ENCODE measurements at regions not wholly inside any gene's neighbourhood (a gene's known extent, or its start where the extent isn't known, plus 50 kb on each side); places are given as distances from the start of the nearest gene placed in this dataset.

GRCh38 chr16:27685807-27686206 lies 135.9 kb downstream of the KATNIP start:
- no peak for DNase-seq (ENCODE audit: low spot score)

GRCh38 chr16:27686926-27687325 lies 137.0 kb downstream of the KATNIP start:
- no peak for DNase-seq (ENCODE audit: low spot score)

- DNase-seq (ENCODE audit: low spot score), result no peak
These were observed 137.7 kb downstream of the KATNIP start for GRCh38 chr16:27687605-27688004.

GRCh38 chr16:27689711-27690110 lies 139.8 kb downstream of the KATNIP start:
- no peak for DNase-seq (ENCODE audit: low spot score)

GRCh38 chr16:27690608-27691007 lies 140.7 kb downstream of the KATNIP start:
- DNase-seq (ENCODE audit: low spot score), result no peak

- no peak for DNase-seq (ENCODE audit: low spot score)
These were observed 141.8 kb downstream of the KATNIP start for GRCh38 chr16:27691721-27692120.

GRCh38 chr16:27692576-27692975 lies 142.6 kb downstream of the KATNIP start:
- no peak for DNase-seq (ENCODE audit: low spot score)

- DNase-seq (ENCODE audit: low spot score), result no peak
These were observed 145.2 kb downstream of the KATNIP start for GRCh38 chr16:27695161-27695560.

GRCh38 chr16:27698266-27698665 lies 148.3 kb downstream of the KATNIP start:
- DNase-seq (ENCODE audit: low spot score), result no peak

- no peak for DNase-seq (ENCODE audit: low spot score)
These were observed 148.8 kb downstream of the KATNIP start for GRCh38 chr16:27698746-27699145.

- DNase-seq (ENCODE audit: low spot score), result no peak
These were observed 149.6 kb downstream of the KATNIP start for GRCh38 chr16:27699540-27699939.

- no peak for DNase-seq (ENCODE audit: low spot score)
These were observed 150.5 kb downstream of the KATNIP start for GRCh38 chr16:27700304-27700995.

- no peak for DNase-seq (ENCODE audit: low spot score)
These were observed 151.4 kb downstream of the KATNIP start for GRCh38 chr16:27701381-27701780.

GRCh38 chr16:27703121-27703520 lies 153.2 kb downstream of the KATNIP start:
- no peak for DNase-seq (ENCODE audit: low spot score)

GRCh38 chr16:27703545-27703944 lies 153.6 kb downstream of the KATNIP start:
- DNase-seq (ENCODE audit: low spot score), result no peak

GRCh38 chr16:27704252-27704651 lies 154.3 kb downstream of the KATNIP start:
- no peak for DNase-seq (ENCODE audit: low spot score)

GRCh38 chr16:27706156-27706865 lies 156.4 kb downstream of the KATNIP start:
- DNase-seq (ENCODE audit: low spot score), result no peak

- DNase-seq (ENCODE audit: low spot score), result no peak
These were observed 157.1 kb downstream of the KATNIP start for GRCh38 chr16:27706866-27707685.

GRCh38 chr16:27708651-27709050 lies 158.7 kb downstream of the KATNIP start:
- no peak for DNase-seq (ENCODE audit: low spot score)

- DNase-seq (ENCODE audit: low spot score), result no peak
These were observed 162.3 kb downstream of the KATNIP start for GRCh38 chr16:27712251-27712711.

GRCh38 chr16:27717726-27718125 lies 167.8 kb downstream of the KATNIP start:
- no peak for DNase-seq (ENCODE audit: low spot score)

GRCh38 chr16:27718201-27719105 lies 168.5 kb downstream of the KATNIP start:
- DNase-seq (ENCODE audit: low spot score), result no peak

All from LoVo (cell line).